Right hindlimb (tissue), 1 donor: ENCODE measurements at regions not wholly inside any gene's neighbourhood (a gene's known extent, or its start where the extent isn't known, plus 50 kb on each side); places are given as distances from the start of the nearest gene placed in this dataset.
"Not testable (repeated sequence)": the region's sequence is repeated elsewhere in the genome, so short reads cannot be mapped to it uniquely, and the experiment has no call there.

Source experiments
- DNase-seq: peaks from one replicate; pipeline ENCODE4 v3.0.0-alpha.2; 2018

DNA sequence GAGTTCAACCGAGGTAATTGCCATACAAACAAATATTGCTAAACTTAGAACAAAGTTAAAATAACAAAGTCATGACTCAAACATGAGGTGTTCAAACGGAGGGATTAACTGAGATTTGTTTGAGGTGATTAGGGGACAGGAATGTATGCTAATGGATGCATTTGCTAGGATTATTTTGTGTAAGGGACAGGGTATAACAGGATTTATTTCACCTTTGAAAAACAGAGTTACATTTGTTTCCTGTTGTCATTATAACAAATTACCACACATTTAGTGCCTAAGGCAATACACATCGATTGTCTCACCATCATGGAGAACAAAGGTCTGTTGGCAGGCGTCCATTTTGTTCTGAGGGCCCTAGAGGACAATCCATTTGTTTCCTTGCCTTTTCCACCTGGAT is 304.3 kb upstream of the CNTNAP5 start:
- DNase-seq, result no peak

- DNase-seq, result no peak
Observed at GRCh38 chr2:123723706-123724105, 301.4 kb upstream of the CNTNAP5 start.

DNA sequence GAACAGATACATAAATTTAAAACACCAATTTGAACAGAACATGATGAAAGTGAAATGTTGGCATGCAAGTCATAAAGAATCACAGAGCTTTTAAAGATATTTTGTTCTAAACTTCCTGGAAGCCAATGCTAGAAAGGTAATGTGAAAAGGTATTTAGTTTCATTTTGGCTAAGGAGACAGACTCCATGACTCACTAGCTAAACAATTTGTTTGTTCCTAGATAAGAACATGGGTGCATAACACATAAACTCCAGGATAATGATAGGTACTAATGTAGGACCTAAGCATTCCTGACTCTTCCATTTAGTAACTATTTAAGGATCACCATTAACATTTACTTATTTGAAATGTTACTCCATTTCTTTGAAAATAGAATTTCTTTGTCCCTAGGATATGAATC is 292.5 kb upstream of the CNTNAP5 start:
- DNase-seq, result no peak

DNA sequence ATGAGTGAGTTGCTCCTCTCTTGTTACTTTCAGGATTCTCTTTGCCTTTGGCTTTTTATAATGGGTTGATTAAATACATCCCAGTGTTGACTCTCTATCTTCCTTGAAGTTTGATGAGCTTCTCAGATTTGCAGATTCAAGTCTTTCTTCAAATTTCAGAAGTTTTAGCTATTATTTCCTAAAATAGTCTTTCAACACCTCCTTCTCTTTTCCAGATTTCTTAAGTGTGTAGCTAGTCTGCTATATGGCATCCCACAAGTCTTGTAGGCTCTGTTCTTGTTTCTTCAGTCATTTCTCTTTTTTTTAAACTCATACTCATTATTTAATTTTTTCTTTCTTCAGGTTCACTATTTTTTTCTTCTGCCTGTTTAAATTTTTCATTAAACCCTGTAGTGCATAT is 287.7 kb upstream of the CNTNAP5 start:
- DNase-seq, result no peak

DNA sequence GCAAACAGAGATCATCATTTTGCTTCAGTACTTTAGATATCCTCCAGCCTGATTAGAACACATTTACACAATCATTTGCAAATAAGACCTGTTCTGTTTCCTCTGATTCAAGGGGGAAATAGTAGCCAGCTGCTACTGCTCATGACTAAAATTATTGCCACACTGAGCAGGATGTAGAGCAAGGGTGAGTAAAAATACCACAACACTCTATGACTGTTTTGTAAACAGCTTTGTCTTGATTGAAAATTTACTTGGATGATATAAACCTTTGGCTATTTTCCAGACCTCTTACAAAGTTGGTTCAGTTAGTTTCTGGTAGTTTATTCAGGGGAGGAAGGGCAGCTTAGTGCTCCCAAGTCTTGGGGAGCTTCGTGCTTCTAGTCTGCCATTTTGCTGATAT is 286.4 kb upstream of the CNTNAP5 start:
- DNase-seq, result no peak

GRCh38 chr2:123746006-123746405 is 279.1 kb upstream of the CNTNAP5 start:
- no peak for DNase-seq

DNA sequence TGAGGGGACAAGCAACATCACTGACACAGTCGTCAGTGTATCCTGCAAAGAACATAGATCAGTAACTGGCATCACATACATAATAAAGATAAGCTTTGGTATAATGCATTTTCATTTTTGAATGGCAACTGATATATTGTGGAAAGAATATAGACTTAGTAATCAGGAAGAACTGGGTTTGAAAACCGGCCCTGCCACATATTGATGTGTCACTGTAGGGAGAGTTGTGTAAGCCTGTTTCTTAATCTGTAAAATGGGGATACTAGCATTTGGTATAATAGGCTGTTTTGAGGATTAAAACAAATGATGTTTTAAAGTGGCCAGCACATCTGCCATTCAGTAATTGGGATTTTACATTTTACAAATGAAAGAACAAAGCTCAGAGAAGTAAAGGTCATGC is 277.8 kb upstream of the CNTNAP5 start:
- DNase-seq, result no peak

- no peak for DNase-seq
Observed at GRCh38 chr2:123762221-123762620, 262.9 kb upstream of the CNTNAP5 start.

GRCh38 chr2:123768233-123768632 is 256.9 kb upstream of the CNTNAP5 start:
- DNase-seq, result no peak

- DNase-seq, result no peak
Observed at GRCh38 chr2:123769001-123769400, 256.1 kb upstream of the CNTNAP5 start.

GRCh38 chr2:123770996-123771720 is 253.9 kb upstream of the CNTNAP5 start:
- no peak for DNase-seq

DNA sequence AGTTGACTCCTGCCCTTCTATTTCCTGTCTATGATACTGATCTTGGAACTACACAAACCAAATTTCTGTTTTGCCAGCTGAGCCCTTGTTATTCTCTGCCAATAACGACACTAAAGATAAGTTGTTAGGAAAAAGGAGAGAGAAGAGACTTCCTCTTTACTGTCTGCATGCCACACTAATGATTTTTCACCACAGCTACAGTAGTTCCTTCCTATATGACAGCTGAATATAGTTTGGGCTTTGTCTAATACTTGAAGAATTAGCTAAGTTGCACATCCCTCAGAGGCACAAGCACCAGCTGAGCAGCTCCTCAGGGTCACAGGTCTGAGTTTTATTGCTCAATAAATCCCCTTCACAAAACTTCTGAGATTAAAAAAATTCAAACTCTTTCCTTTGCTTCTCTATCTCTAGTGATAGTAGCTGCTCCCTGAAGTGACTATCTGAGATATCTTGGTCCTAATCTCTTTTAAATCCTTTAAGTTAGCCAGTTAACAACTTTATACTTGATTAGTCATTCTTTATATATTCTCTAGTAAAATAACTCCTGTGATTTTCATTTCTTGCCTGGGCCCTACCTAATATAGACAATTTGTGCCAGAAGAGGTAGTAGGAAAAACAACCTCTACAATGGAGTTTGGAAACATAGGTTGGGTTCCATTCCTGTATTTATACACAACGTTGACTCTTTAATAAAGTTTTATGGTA is 253.0 kb upstream of the CNTNAP5 start:
- no peak for DNase-seq

- no peak for DNase-seq
Observed at GRCh38 chr2:123777116-123777515, 248.0 kb upstream of the CNTNAP5 start.

GRCh38 chr2:123783164-123783563 is 241.9 kb upstream of the CNTNAP5 start:
- no peak for DNase-seq

GRCh38 chr2:123785332-123785731 is 239.8 kb upstream of the CNTNAP5 start:
- DNase-seq, result no peak

GRCh38 chr2:123791207-123791606 is 233.9 kb upstream of the CNTNAP5 start:
- no peak for DNase-seq

- no peak for DNase-seq
Observed at GRCh38 chr2:123791684-123792083, 233.4 kb upstream of the CNTNAP5 start.

- DNase-seq, result not testable (repeated sequence)
Observed at GRCh38 chr2:123804126-123804525, 221.0 kb upstream of the CNTNAP5 start.

DNA sequence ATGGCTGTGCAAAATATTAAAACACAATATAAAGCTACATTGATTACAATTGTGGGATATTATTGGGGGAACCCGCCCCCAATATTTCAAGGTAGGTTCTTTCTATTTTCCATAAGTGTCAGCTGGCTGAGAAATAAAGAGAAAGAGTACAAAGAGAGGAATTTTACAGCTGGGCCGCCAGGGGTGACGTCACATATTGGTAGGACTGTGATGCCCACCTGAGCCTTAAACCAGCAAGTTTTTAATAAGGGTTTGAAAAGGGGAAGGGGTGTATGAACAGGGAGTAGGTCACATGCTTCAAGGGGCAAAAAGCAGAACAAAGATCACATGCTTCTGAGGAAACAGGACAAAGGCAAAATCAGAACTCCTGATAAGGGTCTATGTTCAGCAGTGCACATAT is 219.3 kb upstream of the CNTNAP5 start:
- DNase-seq, result not testable (repeated sequence)

DNA sequence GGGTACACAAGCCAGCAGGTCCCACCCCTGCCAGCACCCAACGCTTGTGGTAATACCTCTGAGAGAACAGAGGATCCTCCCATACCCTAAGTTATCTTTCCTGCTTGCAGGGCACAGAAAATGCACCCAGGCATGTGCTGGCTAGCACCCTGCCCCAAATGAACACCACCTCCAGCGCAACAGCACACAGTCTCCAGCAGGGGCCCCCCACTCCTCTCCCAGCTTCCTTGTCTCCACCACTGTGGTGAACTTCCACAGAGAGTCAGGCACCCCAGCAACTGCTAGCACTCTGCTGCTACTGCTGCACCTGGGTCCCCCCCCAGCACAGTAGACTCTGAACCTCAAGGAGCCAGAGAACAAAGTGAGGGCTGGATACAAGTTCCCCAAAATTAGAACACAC is 216.8 kb upstream of the CNTNAP5 start:
- DNase-seq, result no peak

DNA sequence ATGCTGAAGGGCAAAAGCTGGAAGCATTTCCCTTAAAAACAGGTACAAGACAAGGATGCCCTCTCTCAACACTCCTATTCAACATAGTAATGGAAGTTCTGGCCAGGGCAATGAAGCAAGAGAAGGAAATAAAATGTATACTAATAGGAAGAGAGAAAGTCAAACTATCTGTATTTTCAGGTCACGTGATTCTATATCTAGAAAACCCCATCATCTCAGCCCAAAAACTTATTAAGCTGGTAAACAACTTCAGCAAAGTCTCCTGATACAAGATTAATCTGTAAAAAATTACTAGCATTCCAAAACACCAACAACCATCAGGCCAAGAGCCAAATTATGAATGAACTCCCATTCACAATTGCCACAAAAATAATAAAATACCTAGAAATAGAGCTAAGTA is 213.2 kb upstream of the CNTNAP5 start:
- DNase-seq, result no peak

- DNase-seq, result no peak
Observed at GRCh38 chr2:123816203-123816602, 208.9 kb upstream of the CNTNAP5 start.

DNA sequence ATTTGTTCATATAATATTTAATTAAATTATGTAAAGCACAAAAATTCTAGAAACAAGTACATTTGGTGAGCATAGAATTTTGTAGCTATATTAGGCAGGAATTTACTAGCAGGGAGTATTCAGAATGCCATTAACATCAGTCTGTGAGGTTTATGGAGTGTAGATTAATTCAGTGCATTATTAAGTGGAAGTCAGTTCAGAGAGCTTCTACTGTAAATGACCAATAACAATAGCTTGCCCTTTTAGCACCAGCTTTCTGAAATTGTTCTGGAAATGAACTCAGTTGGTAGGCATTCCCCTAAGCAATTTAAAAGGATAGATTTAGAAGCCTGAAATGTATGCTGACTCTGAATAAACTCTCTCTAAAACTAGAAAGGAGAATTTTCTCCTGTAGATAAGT is 208.2 kb upstream of the CNTNAP5 start:
- DNase-seq, result no peak

- DNase-seq, result no peak
Observed at GRCh38 chr2:123826729-123827271, 198.3 kb upstream of the CNTNAP5 start.
